GM19372 (cell line): ENCODE measurements at regions not wholly inside any gene's neighbourhood (a gene's known extent, or its start where the extent isn't known, plus 50 kb on each side); places are given as distances from the start of the nearest gene placed in this dataset.
A peak's percentile ranks its signal among the peaks of the same experiment; 100 is the strongest.
"Not testable (repeated sequence)": the region's sequence is repeated elsewhere in the genome, so short reads cannot be mapped to it uniquely, and the experiment has no call there.

Source experiments
- ATAC-seq: cut with Tn5 transposase; IDR thresholded peaks from one replicate; pipeline ENCODE4 v1.9.1; 2021; ENCODE audit warnings: mild to moderate bottlenecking, low read depth, moderate library complexity; ENCODE audit not compliant: unreplicated experiment

DNA sequence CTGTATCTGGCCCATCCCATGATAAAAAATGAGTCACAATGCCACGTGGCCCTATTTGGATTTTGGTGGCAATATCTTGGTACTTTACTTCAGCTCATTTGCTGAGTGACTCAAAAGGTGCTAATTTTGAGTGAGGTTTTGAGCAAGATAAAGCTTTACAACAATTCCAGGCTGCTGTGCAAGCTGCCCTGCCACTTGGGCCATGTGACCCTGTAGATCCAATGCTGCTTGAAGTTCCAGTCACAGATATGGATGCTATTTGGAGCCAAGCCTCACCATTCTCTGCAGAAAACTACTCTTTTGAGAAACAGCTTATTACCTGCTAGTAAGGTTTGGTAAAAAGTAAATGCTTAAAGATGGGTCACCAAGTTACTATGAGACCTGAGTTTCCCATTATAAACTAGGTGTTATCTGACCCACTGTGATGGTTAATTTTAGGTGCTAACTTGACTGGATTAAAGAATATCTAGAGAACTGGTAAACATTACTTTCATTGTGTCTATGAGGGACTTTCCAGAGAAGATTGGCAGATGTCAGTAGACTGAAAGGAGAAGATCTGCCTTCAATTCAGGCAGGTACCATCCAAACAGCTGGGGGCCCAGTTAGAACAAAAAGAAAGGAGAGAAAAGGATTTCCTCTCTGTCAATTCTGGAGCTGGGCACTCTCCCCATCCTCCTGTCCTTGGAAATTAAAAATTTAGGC lies 1083.9 kb downstream of the DIPK2A start:
- no peak for ATAC-seq

DNA sequence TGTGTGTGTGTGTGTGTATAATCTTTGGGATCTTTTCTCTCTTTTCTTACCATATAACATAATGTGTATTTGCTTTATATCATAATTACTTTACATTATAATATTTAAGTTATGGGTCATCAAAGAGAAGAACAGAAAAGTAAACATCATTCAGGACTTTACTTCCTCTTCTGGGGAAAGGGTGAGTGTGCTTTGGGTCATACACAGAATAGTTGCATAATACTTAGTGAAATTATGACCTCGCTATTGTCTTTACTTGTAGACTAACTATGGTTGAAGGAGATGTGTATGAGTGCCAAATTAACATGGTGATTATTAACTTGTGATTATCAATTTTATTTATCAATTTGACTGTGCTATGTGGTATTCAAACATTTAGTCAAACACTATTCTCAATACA lies 1086.9 kb downstream of the DIPK2A start:
- no peak for ATAC-seq

DNA sequence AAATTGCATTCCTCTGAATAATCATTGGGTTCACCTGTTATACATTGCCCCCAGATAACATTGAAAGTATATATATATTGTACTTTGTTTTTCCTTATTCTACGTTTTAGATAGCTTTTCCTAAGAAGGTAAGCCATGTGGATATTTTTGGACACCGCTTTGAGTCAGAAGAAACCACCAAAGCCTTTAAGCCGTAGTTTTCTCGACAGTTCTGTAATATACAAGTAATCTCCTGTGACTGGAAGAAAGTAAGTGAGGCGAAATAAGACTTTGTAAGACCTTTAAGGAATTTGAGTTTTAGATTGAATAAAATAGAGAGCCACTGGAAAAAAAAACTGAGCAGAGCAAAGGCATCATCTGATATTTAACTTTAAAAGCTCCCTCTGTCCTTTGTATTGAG lies 1092.0 kb downstream of the DIPK2A start:
- ATAC-seq, result no peak

DNA sequence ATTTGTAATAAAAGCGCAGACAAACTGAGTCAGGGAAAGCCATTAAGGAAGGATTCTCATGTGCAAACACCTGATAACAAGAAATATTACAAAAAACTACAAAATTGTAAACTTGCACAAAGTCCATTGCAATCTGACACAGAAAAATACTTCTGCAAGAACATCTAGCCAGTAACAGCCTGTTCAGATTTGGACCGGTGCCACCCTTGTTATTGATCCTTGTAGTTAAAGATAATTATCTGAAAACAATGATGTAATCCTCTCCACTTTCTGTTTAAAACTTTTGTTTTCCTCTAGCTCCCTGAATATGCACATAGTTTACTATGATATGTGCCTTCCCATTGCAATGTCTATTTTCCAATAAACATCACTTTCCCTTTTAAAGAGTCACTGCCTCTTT lies 1090.2 kb downstream of the PLOD2 start:
- ATAC-seq, result no peak

DNA sequence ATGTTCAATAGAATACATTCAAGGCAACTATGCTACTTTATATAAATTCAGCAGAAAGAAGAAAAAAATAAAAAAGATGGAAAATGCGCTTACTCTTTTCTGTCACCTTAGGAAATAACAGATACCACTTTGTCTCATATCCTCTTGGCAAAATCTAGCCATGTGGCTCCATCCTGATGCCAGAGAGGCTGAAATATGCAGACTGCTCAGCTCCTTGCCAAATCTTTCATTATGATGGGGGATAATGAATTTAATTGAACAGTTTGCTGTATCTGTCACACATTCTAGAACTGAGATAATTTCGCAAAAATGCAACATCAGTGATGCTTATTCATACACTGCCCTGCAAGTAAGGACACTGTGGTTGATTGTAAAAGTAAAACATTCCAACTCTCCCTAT lies 1081.5 kb downstream of the PLOD2 start:
- ATAC-seq, result no peak

DNA sequence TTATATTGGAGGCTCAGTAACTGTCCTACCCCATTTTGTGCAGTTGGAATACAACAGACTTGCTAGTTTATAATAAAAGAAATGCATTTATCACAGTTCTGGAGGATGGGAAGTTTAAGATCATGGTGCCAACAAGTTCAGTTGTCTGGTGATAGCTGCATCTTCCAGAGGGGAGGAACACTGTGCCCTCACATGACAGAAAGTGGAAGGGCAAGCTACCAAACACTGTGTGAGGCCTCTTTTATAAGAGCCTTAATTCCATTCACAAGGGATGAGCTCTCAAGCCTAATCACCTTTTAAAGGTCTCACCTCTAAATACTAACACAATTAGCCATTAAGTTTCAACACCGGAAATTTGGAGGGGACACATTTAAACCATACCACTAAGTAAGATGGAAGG lies 1073.9 kb downstream of the PLOD2 start:
- ATAC-seq, result no peak

DNA sequence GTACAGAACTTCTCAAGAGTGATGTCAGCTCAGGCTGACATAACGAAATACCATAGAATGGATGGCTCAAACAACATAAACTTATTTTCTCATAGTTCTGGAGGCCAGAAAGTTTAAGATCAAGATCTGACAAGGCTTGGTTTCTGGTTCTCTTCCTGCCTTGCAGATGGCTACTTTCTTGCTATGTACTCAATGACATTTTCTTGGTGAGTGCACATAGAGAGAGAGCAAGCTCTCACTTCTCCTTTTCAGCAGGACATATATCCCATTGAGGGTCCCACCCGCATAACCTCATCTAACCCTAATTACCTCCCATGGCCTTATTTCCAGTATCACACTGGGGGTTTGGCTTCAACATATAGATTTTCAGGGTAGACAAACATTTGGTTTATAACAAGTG lies 1072.1 kb downstream of the PLOD2 start:
- ATAC-seq, result no peak

DNA sequence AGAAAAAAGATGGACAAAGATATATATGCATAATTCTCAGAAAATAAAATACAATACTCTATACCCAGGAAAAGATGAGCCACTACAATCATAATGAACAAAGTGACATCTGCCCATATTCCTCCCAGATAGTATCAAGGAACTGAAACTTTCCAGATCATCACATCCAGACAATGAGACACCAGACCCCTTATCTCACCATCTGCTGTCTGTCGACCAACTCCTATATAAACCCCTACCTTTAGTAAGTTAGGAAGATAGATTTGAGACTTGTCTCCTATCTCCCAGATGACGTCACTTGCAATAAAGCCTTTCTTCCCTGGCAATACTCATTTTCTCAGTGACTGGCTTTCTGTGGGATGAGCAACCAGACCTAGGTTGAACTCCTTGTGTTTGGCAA lies 1071.6 kb downstream of the PLOD2 start:
- ATAC-seq, result no peak

DNA sequence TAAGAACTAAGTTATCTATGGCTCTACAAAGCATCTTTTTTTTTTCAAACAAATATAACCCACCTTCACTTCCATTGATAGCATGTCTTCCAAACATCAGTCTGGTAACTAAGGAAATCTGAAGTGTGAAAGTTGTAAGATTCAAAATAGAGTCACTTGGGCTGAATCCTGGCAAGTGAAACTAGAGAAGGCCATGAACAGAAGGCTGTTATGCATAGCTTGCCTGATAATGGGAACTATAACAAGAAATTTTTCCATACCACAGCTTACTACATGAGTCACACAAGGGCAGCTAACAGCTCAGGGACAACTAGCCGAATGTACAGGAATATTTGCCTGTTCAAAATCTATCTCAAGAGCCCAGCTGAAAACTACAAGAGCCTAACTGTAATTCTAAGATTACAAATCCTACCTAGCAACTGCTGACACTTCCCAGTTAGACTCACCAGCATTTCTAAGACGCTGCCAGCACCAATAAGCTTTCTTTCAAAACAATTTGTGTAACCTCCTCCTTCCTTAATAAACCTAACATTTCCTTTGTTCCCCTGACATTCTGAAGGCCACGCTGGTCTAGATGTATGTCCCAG lies 1066.5 kb downstream of the PLOD2 start:
- peak; percentile 79 for ATAC-seq

DNA sequence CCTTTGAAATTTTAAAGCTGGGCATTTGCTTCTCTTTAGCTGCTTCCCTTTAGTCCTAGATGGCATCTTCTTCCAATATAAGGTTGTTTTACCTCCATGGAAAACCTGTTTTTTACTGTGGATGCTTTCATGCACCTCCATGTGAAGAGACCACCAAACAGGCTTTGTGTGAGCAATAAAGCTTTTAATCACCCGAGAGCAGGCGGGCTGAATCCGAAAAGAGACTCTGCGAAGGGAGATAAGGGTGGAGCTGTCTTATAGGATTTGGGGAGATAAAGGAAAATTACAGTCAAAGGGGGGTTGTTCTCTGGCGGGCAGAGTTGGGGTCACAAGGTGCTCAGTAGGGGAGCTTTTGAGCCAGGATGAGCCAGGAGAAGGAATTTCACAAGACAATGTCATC lies 1049.8 kb downstream of the PLOD2 start:
- ATAC-seq, result not testable (repeated sequence)

DNA sequence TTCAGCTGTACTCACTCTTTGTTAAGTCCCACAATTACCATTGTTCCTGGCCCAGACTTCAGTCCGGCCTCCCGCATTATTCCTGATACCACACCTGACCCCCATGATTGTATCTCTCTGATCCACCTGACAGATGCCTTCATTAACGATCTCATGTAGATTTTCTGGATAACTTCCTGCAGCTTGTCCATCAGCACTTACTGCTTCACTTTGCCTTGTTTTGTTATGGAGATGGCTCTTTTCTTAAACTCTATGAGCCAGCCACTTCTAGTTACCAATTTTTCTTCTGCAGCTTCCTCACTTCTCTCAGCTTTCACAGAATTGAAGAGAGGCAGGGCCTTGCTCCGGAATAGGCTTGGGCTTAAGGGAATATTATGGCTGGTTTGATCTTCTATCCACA lies 1044.2 kb downstream of the PLOD2 start:
- ATAC-seq, result no peak

DNA sequence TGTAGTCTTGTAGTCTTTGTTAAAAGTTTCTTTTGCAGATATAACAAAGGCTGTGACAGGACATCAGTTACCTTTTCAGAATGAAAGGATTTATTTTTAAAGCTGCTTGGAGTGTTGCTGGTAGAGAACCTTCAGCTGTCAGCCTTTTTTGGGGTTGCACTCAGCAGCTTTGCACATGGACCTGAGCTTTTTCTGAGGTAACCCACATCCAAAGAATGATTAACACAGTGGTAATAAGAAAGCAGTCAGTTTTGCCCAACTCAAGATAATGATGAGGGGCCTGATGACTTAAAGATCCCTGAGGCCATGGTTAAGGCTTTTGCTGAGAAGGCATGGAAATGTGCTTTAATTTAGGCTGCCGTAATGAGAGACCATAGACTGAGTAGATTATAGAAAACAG lies 1042.7 kb downstream of the PLOD2 start:
- no peak for ATAC-seq

DNA sequence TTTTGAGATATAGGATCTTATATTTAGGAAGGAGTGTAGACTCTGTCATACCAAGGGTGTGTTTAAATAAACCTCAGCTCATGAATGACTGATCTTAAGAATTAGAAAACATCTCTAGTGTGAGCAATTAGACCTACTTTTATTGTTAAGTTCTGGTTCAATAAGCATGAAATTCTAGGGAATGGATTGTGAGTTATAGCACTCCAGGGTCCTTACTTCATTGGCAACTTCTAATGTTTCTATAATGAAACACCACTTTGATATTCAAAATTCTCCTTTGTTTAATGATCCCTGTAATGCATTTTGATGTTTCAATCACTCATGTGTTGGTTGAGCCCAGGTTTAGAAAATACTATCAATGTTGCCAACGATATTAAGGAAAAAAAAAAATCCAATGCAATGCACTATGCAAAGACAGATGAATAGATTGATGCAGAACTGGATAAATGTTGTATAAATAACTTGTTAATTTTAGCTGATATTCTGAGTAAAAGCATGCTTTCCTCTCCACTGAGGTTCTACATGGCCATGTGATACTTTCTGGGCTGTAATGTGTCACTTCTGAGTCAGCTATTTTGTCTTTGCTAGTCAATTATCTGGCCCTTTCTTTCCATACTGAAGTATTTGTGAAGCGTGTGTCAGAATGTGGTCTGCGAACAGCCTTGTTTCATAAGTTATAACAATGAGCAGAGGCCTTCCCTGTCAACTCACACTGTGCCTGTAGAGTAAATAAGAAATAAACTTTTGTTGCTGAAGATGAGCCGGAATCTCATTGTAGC lies 1035.9 kb downstream of the PLOD2 start:
- no peak for ATAC-seq

DNA sequence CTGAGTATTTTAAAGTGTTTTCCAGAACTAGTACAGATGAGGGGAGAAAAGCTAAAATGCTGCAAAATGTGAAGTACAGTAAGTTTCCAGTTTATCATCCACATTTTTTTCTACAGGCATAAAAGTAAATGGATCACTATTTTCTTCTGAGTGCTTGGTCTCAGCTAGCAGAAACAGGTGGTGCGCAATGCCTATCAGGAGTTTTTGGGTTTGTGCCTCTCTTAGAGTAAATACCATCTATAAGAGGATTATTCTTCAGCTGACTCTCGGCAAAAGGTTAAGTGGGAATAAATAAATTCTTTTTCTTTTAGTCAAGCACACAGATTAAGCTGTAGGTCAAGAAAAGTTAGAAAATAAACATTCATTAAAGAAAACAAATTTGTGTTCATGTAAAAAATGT lies 1027.7 kb downstream of the PLOD2 start:
- ATAC-seq, result no peak

DNA sequence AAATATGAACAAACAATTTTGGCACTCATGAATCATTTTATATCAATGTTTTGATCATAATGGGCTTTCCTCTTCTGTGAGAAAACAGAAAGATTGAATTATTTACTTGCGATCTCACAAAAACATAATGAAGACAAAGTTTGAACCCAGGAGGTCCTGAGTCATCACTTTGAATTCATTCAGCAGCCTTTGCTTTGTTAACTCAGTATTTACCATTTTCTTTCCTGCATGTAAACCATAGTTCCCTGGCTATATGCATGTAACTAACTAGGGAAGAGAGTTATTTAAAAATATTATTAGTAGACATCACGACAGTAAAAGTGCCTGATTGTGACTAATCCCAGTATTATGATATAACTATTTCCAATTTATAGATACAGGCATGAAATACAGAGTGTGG lies 1026.2 kb downstream of the PLOD2 start:
- no peak for ATAC-seq

DNA sequence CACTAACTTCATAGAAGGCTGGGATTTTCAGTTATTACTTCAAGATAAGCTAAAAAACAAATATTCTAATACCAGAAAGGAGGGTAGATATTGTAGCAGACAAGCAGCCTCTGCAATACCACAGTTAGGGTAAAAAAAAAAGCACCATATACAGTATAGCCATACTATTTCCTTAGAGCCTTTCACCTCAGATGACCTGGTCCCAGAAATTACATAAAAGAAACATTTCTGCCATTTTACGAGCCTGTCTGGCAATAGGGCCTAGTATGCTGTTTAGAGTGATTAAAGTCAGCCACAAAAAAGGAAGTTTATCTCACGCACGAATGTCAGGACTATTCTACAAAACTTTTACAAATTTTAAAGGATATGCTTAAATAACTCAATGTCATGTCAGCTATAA lies 1016.6 kb downstream of the PLOD2 start:
- no peak for ATAC-seq

DNA sequence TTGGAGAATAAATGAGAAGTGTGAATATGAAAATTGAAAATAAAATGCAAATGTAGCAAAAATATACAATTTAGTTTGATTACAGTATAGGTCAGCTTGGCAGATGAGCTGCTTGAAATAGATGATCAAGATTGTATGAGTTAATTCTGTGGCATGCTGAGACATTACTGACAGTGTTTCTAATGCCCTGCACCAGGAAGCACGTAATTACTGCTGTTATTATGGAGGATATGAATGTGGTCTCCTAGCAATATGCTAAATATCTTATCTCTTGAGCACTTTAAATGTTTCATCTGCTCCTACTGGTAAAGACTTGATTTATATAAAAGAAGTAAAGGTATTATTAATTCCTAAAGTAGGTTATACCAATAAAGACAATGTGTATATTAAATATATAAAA lies 1015.5 kb downstream of the PLOD2 start:
- ATAC-seq, result no peak

DNA sequence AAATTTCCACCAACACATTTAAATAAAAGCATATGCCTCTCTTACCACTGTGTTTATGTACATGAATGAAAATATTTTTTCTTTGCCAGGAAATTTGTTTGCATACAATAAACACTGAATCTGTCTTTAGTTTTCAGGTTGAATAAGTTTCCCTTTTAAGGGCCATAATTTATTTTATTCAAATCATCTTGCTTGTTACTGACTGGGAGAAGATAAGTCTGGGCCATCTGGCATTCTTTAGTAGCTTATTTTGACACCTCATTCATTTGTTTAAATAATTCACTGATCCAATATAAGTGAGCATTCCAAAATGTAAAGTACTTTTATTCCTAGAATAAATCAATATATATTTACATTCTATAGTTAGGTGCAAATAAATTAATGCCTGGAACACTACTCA lies 1001.3 kb downstream of the PLOD2 start:
- ATAC-seq, result no peak

DNA sequence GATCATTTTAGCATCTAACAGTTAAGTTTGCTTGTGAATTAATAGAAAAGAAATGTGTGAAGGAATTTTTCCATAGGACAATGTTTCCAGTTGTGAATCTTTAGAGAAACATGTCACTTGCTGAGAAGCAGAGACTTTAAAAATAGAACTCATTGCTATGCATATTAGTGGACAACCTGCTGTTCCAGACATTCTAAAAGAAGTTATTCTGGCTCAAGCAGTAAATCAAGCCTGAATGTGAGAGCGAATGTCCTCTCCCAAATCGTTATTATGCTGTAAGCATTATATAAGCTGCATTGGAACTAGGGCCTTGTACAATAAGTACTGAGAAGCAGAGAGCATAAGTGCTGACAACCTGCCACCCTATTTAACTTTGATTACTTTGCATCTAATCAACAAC lies 990.9 kb downstream of the PLOD2 start:
- no peak for ATAC-seq

DNA sequence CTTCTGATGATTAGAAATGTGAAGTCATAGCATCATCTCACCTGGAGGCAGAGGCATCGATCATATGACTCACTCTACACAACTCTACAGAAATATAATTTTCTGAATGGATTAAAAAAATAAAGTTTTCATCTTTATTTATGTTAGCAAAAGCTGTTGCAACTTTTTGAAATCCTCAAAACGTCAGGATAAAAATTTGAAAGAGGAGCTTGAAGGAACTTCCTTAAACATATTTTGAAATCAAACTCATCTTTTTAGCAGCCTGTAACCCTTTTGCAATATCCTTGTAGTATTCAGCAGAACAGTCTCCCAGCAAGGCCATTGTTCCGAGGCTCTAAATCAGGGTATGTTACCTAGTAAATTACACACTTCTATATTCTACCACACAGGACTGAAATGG lies 985.4 kb downstream of the PLOD2 start:
- ATAC-seq, result no peak

DNA sequence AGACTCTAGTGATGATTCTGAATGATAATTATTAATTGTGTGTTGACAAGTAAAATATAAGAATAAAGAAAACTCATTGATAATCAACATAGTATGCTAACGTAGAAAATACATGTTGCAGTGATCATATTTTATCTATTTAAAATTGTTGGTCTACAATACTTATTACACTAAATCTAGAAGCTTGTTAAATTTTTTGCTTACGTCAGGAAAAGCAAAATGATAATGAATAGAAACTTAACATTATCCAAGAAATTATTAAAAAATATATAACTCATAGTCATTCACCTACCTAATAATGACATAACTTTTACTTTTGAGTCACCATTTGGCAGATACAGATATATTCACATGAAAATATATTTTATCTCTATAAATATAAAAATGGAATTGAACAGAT lies 984.1 kb downstream of the PLOD2 start:
- no peak for ATAC-seq

DNA sequence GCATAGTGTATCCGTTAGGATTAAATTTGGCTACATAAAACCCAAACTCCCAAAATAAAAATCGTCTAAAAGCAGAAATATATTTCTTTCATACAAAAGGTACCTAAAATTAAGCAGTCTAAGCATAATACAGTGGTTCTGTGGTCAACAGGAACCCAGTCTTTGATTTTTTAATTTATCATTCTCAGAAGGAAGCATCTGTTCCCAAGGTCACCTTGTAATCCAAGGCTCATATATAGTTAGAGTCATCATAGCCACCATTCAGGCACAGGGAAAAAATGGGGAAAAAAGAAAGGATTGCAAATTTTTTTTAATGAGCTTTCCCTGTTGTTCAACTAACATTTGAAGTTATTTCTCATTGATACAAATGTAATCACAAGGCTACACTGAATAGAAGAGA lies 983.2 kb downstream of the PLOD2 start:
- no peak for ATAC-seq
